Activated T-cell treated with anti-CD3 and anti-CD28 coated beads for 1 hour (primary cell): ENCODE measurements at regions not wholly inside any gene's neighbourhood (a gene's known extent, or its start where the extent isn't known, plus 50 kb on each side); places are given as distances from the start of the nearest gene placed in this dataset.

ENCODE experiments used
- DNase-seq: peaks from one replicate; pipeline ENCODE4 v3.0.0-alpha.2; 2020; ENCODE audit warnings: low read depth

DNA sequence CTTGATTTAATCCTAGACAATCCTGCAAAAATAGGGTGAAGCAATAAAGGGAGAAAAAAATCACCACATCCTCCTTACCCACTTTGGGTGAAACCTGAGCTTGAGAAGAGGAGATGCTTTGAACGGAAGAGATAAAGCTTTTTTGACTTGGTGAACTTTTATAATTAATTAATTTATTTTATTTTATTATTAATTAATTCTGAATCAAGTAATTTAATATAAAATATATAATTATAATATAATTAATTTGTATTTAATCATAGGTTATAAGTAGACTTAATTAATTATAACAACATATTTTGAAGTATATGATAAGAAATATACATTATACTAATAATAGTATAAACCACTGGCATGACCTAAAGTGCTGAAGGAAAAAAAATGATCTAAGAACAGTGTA, 2164.8 kb downstream of the LRRC4C start:
- DNase-seq: no peak

DNA sequence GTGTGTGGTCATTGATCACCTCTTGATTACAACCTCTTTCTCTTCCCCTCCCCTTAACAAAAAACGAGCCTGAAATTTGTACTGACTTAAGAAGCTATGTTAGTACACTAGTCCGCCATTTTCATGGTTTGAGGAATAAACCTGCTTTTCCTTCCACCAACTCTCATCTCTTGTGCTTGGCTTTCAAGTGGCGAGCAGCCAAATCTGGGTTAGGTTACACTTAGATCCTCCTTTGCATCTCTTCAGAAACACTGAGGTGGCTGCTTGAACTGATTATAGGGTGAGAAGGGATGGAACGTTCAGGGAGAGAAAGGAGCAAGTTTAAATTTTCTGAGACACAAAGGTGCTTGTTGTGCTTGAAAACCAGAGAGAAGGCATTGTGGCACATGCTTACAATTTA, 2171.4 kb downstream of the LRRC4C start:
- no peak for DNase-seq

DNA sequence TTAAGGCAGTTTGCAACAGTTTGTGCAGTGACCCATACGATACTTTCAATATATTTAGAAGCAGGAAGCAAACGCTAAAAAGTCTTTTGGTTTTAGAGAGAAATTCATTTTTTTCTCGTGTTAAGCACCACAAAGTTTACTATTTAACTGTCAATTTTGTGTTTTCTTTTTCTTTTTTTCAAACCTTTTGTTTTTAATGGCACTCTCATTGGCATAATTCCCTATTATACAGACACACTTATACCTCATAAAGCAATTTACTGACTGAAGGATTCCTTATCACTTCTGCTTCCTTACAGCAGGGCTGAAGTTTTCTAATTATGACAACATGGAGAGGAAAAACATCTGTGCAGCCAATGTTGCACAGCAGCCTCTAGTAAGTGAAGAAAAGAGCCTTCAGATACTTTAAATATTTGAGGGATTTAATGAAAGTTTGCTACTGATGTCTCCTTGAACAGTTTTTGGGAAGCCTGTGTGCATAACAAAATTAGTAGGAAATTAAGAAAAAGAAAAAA, 2191.2 kb downstream of the LRRC4C start:
- no peak for DNase-seq

DNA sequence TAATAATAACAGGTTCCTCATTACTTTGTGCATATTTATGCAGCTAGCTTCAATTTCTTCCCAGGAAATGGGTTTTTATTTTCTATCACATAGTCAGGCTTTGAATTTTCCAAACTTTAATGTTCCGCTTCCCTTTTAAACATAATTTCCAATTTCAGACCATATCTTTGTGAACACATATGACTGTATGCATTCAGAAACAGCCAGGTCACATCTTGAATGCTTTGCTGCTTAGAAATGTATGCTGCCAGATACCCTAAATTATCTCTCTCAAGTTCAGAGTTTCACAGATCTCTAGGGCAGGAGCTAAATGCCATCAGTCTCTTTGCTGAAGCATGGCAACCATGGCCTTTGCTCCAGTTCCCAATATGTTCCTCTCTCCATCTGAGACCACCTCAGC, 2203.8 kb downstream of the LRRC4C start:
- no peak for DNase-seq

DNA sequence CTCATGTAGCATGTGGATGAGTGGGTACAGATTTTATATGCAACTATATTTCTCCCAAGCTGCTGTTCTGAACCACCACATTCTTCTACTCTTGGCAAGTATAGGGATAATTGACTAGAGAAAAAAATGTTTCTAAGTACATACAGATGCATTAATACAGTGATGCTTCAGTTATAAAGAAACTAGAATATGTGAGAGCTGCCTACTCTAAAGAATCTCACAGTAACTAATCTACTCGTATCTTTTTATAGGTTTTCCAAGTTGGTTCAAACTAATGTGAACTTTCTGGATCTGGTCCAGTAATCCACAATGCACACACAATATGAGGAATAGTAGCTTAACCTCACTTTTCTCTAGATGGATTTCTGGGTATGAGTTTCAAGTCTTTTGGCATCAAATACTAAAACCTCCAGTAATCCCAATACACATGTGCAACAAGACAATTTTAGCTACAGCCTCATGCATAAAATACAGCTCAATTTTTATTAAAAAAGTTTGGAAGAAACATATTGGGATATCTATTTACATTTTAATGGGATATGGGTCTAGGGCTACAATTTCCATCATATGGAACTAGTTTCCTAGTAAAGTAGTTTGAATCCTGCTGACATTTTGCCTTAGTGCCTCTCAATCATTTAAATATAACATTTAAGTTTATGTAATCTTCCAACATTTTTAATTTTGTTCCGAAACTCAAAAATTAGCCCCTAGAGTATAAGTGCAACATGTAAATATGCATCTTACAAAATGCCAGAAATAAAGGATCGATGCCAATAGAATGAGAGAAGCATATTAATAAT, 2209.7 kb downstream of the LRRC4C start:
- DNase-seq: no peak

DNA sequence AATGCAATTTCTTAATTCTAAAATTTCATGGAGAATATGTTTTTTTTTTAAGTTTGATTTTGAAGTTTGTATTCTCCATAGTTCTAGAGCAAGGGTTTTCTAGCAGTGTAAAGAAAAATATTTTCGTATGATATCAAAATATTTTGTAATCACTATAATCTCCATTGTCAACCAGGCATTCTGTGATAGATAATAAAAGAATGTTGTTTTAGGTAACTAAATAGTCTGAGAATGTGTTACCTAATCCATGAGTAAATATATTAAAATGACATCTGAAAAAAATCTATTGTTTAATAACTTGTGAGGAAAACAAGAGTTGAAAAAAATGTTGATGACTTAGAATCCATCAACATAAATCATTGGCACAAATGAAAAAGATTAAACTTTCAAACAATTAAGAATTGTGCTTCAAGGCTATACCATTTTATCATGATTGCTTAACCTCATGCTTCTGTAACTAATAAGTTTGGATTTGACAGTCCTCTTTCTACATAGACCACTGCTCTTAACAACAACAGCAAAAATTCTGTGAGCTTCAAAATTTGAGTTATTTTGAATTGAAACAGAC, 2211.8 kb downstream of the LRRC4C start:
- no peak for DNase-seq

DNA sequence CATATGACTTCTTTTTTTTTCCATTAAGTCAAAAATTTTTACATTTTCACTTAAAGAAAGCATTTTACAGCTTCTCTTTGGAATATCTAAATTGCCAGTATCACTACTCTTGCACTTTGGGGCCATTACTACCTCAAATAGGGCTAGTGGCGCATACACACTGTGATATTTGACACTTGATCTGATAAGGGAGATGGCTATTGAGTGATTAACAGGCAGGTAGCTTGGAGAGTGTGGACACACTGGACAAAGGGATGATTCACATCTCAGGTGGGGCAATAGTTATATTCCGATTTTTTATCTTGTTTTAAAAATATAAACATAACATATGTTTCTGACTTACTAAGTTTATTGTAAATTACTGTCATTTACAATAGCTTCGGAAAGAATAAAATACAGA, 2219.9 kb downstream of the LRRC4C start:
- DNase-seq: no peak

DNA sequence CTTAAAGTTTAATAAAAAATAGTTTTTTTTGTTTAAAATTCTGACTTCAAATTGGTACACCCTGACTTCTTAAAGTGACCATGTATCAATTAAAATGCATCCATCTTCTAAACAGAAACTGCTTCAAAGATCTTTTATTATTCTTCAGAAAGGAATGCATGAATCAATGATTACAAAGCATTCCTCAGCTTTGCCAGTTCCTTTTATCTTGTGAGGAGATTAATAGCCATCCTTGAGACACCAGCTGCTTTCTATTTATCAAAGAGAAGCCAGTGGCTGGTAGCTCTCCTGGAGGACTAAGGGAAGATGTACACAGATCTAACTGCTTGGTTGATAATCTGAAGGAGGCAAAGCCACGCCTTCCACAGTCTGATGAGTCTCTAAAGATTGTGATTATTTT, 2222.5 kb downstream of the LRRC4C start:
- no peak for DNase-seq

DNA sequence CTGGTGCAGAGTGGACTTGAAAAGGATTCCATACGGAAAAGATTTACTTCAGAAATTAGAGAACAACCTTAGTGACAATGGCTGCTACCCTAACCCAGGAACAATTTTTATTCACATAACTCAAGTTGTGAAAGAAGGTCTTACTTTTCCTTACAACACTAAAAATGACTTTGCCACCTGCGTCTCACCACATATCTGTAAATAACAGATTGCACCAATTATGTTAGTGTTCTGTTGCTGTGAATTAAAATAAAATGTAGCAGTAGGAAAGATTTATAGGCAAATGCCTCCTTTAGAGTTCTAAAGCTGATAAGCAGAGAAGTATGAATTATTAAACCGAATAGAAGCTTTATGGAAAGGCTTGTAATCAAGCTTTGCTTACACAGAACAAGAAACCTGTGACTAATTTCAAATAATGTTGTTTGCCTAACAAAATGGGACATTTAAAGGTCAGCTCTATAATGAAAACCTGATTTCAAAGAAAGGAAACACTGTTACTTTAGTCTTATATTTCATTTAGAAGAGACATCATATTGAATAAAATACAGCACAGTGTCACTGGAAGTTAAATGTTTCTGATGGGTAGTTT, 2237.8 kb downstream of the LRRC4C start:
- DNase-seq: no peak

DNA sequence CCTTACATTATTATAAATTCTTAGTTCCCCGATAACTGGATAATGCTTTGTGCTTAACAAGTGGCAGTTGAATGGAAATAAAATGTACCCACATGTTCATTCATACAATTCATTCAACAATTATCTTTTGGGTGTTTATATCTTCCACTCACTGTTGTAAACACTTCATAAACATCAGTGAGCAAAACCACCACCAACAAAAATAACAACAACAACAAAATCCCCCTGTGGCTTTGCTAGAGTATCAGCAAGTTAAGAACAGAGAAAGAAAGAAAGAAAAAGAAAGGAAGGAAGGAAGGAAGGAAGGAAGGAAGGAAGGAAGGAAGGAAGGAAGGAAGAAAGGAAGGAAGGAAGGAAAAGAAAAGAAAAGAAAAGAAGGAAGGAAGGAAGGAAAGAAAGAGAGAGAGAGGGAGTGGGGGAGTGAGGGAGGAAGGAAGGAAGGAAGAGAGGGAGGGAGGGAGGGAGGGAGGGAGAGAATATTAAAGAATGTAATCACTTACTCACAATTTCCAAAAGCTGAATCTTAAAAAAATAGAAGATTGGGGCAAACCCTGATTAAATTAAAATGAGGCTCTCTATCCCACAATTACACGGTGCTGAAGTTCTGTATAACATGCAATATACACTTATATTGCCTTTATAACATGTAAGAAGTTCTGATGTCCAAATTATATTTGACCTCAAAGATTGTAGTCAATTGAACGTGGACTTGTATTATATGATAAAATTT, 2238.8 kb downstream of the LRRC4C start:
- no peak for DNase-seq

DNA sequence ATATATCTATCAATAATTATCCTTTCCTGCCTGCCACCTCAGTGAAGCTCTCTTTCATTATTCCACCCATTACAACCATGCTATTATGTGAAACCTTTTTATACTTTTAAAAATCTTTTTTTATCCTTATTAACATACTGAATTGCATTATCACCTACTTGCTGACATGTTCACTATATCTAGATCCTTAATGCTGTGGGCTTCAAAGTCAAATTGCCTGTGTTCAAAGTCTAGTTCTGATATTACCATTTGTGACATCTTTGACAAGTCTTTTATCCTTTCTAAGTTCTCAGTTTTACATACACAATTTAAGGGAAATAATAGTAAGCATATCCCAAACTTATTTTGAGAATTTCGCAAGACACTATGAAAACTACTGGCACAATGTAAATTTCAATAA, 2239.4 kb downstream of the LRRC4C start:
- no peak for DNase-seq

DNA sequence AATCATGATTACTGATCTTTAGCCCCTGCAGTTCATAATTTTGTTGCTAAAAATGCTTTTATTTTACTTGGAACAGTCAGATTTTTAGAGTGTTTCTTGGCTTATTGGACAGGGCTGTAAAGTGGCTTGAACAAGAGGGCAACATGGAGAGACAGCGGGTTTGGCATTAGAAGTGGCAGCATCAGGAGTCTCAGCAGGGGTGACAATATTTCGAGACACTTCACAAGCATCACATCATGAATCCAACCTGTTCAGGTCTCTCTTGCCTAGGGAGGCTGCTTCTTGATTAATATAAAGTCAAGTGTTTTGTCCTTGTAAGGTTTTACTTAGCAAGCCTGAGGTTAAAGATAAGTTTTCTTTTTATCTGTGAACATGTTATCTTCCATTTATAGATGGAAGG, 2249.5 kb downstream of the LRRC4C start:
- no peak for DNase-seq

DNA sequence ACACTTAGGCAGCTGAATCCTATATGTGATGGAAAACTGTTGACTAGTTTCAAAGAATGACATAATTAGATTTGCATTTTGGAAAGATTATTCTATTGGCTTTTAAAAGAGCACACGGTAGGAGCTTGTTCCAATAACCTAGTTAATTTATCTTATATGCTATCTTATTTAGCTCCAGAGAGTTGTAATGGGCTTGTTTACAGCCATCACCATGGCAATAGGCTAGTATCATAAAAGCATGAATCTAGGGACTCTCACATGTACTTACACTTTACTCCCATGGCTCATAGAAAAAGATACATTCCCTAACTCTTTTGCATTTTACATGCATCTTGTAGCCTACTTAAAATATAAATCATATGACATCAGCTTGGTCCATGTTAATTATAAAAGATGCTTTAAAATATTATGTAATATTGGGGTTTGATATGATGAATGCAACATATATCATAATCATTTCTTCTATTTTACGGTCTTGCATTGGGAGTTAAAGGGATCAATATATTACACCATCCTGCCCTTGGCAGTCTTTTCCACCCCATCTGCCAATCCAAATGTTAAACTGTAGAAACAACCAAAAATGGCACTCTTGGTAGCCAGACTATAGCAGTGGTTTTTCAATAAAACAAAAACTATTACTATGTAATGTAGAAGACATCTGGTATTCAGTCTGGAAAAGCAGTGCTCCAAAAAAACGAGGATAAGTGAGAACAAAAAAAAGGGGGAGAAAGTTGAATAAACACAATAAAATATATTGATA, 2254.0 kb downstream of the LRRC4C start:
- no peak for DNase-seq

DNA sequence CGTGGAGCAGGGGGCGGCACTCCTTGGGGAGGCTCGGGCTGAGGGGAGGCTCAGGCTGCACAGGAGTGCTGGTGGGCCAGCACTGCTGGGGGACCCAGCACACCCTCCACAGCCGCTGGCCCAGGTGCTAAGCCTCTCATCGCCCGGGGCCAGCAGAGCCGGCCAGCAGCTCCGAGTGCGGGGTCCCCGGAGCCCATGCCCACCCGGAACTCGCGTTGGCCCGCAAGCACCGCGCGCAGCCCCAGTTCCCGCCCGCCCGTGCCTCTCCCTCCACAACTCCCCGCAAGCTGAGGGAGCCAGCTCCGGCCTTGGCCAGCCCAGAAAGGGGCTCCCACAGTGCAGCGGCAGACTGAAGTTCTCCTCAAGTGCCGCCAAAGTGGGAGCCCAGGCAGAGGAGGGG, 2266.8 kb downstream of the LRRC4C start:
- DNase-seq: no peak

DNA sequence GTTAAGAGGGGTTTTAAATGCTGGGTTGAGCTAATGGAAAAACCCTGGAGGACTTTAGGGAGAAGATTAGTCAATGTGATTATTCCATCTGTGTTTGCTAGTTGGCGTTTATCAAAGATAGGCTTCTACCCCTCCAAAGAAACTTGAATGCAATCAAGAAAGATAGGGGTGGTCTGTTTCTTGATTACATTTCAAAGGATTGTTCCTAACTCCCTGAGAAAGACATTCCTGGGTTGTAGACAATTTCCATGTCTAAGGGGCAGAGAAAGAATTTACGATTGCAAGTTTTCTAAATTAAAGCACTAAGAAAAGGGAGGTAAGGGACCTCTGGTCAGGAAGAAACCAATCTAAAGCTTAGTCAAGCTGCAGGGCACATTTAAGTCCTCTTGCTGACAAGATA, 2268.7 kb downstream of the LRRC4C start:
- DNase-seq: no peak

DNA sequence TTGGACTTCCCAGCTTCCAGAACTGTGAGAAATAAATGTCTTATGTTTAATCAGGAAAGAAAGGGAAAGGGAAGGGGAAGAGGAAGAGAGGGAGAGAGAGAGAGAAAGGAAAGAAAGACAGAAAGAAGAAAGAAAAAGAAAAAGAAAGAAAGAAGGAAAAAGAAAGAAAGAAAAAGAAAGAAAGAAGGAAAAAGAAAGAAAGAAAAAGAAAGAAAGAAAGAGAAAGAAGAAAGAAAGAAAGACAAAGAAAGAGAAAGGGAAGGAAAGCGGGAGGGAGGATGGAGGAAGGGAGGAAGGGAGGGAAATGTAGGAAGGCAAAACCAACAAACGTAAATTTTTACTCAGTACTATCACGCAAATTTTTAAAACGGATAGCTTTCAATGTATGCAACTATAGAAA, 2281.8 kb downstream of the LRRC4C start:
- DNase-seq: no peak

DNA sequence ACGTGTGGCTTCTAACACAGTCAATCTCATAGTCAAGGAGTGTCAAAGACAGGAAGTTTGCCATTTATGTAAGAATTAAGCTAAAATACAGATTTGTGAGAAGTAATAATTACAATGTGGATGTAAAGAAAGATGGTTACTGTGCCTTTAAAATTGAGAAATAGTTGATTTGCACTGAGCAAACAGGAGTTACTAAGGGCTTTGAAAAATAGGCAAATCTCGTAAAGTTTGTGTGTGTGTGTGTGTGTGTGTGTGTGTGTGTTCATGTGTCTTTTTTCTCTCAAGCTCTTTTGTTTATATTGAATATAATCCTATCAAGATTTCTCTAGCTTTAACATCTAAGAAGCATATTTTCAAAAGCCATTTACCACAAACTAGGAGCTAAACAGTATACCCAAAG, 2284.5 kb downstream of the LRRC4C start:
- no peak for DNase-seq

DNA sequence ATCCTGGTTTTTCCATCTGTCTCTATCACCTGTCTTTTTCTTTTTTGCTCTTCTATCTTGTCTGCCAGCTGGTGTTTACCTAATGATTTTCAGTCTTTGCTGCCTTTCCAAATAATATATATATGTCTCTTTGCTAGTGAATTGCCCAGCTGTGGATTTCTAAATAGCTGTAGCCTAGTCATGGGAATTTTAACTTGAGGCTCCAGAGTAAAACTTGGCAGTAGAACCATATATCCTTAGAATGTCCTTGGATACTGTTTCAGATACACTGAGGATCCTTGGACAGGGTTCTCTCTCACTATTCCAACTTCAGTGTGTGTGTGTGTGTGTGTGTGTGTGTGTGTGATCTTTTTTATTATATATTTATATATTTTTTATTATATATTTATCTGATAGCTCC, 2285.3 kb downstream of the LRRC4C start:
- no peak for DNase-seq

DNA sequence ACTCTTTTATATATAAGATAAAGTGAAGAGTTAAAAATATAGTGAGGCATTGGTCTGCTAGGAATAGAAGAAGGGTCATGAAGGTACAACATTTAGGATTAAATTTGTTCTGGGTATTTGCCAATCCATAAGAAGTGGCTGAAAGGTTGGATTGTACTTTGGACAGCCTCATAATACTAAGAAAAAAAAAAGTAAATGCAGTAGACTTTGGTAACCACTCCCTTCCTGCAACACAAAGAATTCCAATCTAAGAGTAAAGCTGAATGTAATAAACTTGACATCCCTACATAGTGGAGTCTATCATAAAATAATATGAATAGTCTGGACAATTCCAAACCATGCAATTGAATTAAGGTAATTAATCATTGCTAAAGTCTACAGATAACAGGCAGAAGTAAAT, 2294.4 kb downstream of the LRRC4C start:
- no peak for DNase-seq

DNA sequence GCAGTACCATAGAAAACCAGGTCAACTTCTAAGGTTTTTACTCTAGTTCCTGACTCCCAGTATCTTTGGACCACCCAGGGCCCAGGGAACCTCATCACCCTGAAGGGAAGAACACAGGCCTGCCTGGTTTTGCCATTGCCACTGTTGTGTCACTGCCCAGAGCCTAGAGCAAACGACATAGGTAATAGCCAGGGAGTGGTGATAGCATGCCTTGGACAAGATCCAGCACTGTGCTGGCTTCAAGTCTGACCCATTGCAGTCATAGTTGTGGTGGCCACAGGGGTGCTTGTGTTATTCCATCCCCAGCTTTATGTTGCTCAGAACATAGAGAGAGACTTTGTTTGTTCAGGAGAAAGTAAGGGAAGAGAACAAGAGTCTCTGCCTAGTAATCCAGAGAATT, 2310.2 kb downstream of the LRRC4C start:
- DNase-seq: no peak

DNA sequence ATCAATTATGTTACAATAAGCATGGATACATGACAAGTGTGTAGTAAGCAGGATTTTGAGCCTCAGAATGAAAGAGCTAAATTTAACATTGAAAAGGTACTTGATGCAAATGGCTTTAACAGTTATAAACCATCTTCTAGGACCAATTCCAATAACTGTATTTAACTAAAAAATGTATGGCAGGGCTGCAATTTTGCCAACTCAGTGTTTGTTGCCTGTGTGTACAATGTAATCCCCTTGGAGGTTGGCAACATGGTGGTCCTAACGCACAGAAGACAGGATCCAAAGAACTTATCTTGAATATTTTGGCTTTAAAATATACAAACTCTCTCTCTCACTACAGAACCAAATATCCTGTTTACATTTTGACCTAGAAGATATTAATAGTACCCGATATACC, 2314.1 kb downstream of the LRRC4C start:
- DNase-seq: no peak
